ENCODE measurements at regions not wholly inside any gene's neighbourhood (a gene's known extent, or its start where the extent isn't known, plus 50 kb on each side); places are given as distances from the start of the nearest gene placed in this dataset.

DNA sequence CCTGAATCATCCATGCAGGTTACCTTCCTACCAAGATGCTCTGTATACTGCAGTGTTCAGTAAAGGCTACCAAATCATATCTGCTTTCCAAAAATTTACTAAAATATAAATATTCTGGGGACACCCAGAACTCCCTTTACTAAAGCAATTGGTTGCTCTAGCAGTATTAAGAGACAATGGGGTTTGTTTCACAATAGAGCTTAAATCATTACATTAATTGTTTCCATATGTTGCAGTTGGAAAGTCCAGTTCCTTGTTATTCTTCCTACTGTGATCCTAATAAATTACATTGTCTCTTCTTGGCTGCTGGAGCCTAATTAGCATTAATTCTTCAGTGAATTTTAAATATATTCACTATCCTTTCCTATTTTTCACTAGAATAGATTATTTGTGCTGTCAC lies 316.0 kb upstream of the MTNR1B start:
- TF ChIP-seq CTCF (IDR thresholded peaks at IDR 0.05; ENCODE audit: borderline replicate concordance, control extremely low read depth, extremely low read depth, insufficient read depth, missing control alignments) = no peak
- DNase-seq (ENCODE audit: low spot score) = no peak
- in situ Hi-C loops (cut with MboI; ENCODE audit: low sequenced_read_pairs, unreplicated experiment) = no loop called here

DNA sequence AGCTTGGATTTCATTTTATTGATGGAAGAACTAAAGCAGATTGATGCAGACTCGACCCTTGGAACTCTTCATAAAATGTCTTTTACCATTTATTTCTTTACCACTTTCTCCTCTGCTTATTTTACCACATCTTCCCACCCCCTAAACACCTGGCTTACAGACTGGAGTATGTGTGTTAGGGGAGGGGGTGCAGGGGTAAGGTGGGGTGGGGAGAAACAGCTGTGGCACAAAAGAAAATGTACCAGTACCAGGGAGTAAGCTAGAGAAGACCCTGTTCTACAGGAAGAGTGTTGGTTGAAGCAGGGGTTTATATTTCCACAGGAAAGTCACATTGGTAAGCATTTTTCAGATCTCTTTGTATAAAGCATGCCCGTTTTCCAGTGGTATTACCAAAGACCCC lies 312.7 kb upstream of the MTNR1B start:
- in situ Hi-C loops (cut with MboI; ENCODE audit: low sequenced_read_pairs, unreplicated experiment) = no loop called here
- no peak for DNase-seq (ENCODE audit: low spot score)
- TF ChIP-seq CTCF (IDR thresholded peaks at IDR 0.05; ENCODE audit: borderline replicate concordance, control extremely low read depth, extremely low read depth, insufficient read depth, missing control alignments) = no peak

GRCh38 chr11:92657226-92657625 lies 312.2 kb upstream of the MTNR1B start:
- in situ Hi-C loops (cut with MboI; ENCODE audit: low sequenced_read_pairs, unreplicated experiment) = no loop called here
- no peak for TF ChIP-seq CTCF (IDR thresholded peaks at IDR 0.05; ENCODE audit: borderline replicate concordance, control extremely low read depth, extremely low read depth, insufficient read depth, missing control alignments)
- no peak for DNase-seq (ENCODE audit: low spot score)

DNA sequence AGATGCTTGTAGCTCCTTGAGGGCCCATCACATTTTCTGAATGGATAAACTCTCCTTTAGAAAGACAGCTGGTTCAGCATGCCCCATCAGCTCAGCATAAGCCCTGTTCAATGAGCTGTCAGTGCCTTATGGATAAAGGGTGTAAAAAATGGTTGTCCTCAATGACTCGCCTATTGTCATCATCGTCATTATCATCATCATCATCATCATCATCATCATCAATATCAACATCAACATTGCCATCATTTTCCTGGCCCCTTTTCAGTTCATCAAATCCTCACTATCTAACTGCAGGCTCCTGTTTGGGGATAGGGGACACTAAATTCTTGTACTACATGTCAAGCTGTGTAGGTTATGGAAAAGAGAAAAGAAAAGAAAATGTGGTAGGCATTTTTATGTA lies 310.7 kb upstream of the MTNR1B start:
- TF ChIP-seq CTCF (IDR thresholded peaks at IDR 0.05; ENCODE audit: borderline replicate concordance, control extremely low read depth, extremely low read depth, insufficient read depth, missing control alignments) = no peak
- in situ Hi-C loops (cut with MboI; ENCODE audit: low sequenced_read_pairs, unreplicated experiment) = no loop called here
- no peak for DNase-seq (ENCODE audit: low spot score)

- in situ Hi-C loops (cut with MboI; ENCODE audit: low sequenced_read_pairs, unreplicated experiment) = no loop called here
- no peak for TF ChIP-seq CTCF (IDR thresholded peaks at IDR 0.05; ENCODE audit: borderline replicate concordance, control extremely low read depth, extremely low read depth, insufficient read depth, missing control alignments)
- no peak for DNase-seq (ENCODE audit: low spot score)
These were observed 309.7 kb upstream of the MTNR1B start for GRCh38 chr11:92659793-92660192.

GRCh38 chr11:92662601-92663360 lies 306.7 kb upstream of the MTNR1B start:
- DNase-seq (ENCODE audit: low spot score) = no peak
- no peak for TF ChIP-seq CTCF (IDR thresholded peaks at IDR 0.05; ENCODE audit: borderline replicate concordance, control extremely low read depth, extremely low read depth, insufficient read depth, missing control alignments)
- in situ Hi-C loops (cut with MboI; ENCODE audit: low sequenced_read_pairs, unreplicated experiment) = no loop called here
